HEK293 (cell line): ENCODE measurements at regions not wholly inside any gene's neighbourhood (a gene's known extent, or its start where the extent isn't known, plus 50 kb on each side); places are given as distances from the start of the nearest gene placed in this dataset.

ENCODE experiments used
- KLF7 ChIP-seq: fragments of 450-650 bp; formaldehyde crosslinking; IDR thresholded peaks from 2 replicates; pipeline ENCODE4 v1.5.1; 2016; ENCODE audit warnings: missing biosample characterization, missing genetic modification characterization, borderline replicate concordance
- MYNN ChIP-seq: fragments of 450-650 bp; formaldehyde crosslinking; IDR thresholded peaks from 2 replicates; pipeline ENCODE4 v1.5.1; 2016; ENCODE audit warnings: missing biosample characterization, missing genetic modification characterization, borderline replicate concordance
- PATZ1 ChIP-seq: fragments of 450-650 bp; formaldehyde crosslinking; IDR thresholded peaks from 2 replicates; pipeline ENCODE4 v1.5.1; 2016; ENCODE audit warnings: missing biosample characterization, missing genetic modification characterization
- WT1 ChIP-seq: fragments of 450-650 bp; formaldehyde crosslinking; IDR thresholded peaks from 2 replicates; pipeline ENCODE4 v1.5.1; 2016; ENCODE audit warnings: missing biosample characterization, missing genetic modification characterization
- YY2 ChIP-seq: fragments of 450-650 bp; formaldehyde crosslinking; IDR thresholded peaks from 2 replicates; pipeline ENCODE4 v1.5.1; 2016; ENCODE audit warnings: missing biosample characterization, missing genetic modification characterization
- ZBTB20 ChIP-seq: fragments of 450-650 bp; formaldehyde crosslinking; IDR thresholded peaks from 2 replicates; pipeline ENCODE4 v1.5.1; 2016; ENCODE audit warnings: missing biosample characterization, missing genetic modification characterization
- ZBTB8A ChIP-seq: fragments of 450-650 bp; formaldehyde crosslinking; IDR thresholded peaks from 2 replicates; pipeline ENCODE4 v1.5.1; 2016; ENCODE audit warnings: missing biosample characterization, missing genetic modification characterization
- ZNF112 ChIP-seq: fragments of 450-650 bp; formaldehyde crosslinking; IDR thresholded peaks from 2 replicates; pipeline ENCODE4 v1.5.0; 2017; ENCODE audit warnings: missing biosample characterization, missing genetic modification characterization
- ZNF132 ChIP-seq: fragments of 450-650 bp; formaldehyde crosslinking; IDR thresholded peaks from 2 replicates; pipeline ENCODE4 v1.5.1; 2017; ENCODE audit warnings: missing biosample characterization, missing genetic modification characterization, borderline replicate concordance
- ZNF19 ChIP-seq: fragments of 450-650 bp; formaldehyde crosslinking; IDR thresholded peaks from 2 replicates; pipeline ENCODE4; 2016; ENCODE audit warnings: missing biosample characterization, missing genetic modification characterization, low read depth
- ZNF354C ChIP-seq: fragments of 450-650 bp; formaldehyde crosslinking; IDR thresholded peaks from 2 replicates; pipeline ENCODE4 v1.5.1; 2016; ENCODE audit warnings: missing biosample characterization, missing genetic modification characterization, low read depth, borderline replicate concordance
- ZNF394 ChIP-seq: fragments of 450-650 bp; formaldehyde crosslinking; IDR thresholded peaks from 2 replicates; pipeline ENCODE4 v1.5.1; 2016; ENCODE audit warnings: missing biosample characterization, missing genetic modification characterization, mild to moderate bottlenecking, moderate library complexity, borderline replicate concordance
- ZNF404 ChIP-seq: fragments of 450-650 bp; formaldehyde crosslinking; IDR thresholded peaks from 2 replicates; pipeline ENCODE4 v1.5.1; 2017; ENCODE audit warnings: missing biosample characterization, missing genetic modification characterization
- ZNF473 ChIP-seq: fragments of 450-650 bp; formaldehyde crosslinking; IDR thresholded peaks from 2 replicates; pipeline ENCODE4 v1.5.1; 2017; ENCODE audit warnings: missing biosample characterization, missing genetic modification characterization
- ZNF514 ChIP-seq: fragments of 450-650 bp; formaldehyde crosslinking; IDR thresholded peaks from 2 replicates; pipeline ENCODE4 v1.5.1; 2016; ENCODE audit warnings: missing biosample characterization, missing genetic modification characterization
- ZNF555 ChIP-seq: fragments of 450-650 bp; formaldehyde crosslinking; conservative IDR thresholded peaks from 2 replicates; pipeline ENCODE4 v1.5.1; 2017; ENCODE audit warnings: missing biosample characterization, mild to moderate bottlenecking, missing genetic modification characterization, inconsistent platforms
- ZNF558 ChIP-seq: fragments of 450-650 bp; formaldehyde crosslinking; IDR thresholded peaks from 2 replicates; pipeline ENCODE4 v1.5.1; 2016; ENCODE audit warnings: missing biosample characterization, missing genetic modification characterization
- ZNF621 ChIP-seq: fragments of 450-650 bp; formaldehyde crosslinking; IDR thresholded peaks from 2 replicates; pipeline ENCODE4 v1.5.1; 2017; ENCODE audit warnings: missing biosample characterization, missing genetic modification characterization
- ZNF791 ChIP-seq: fragments of 450-650 bp; formaldehyde crosslinking; IDR thresholded peaks from 2 replicates; pipeline ENCODE4 v1.5.1; 2016; ENCODE audit warnings: missing biosample characterization, missing genetic modification characterization
- ZSCAN23 ChIP-seq: fragments of 450-650 bp; formaldehyde crosslinking; IDR thresholded peaks from 2 replicates; pipeline ENCODE4 v1.5.1; 2016; ENCODE audit warnings: missing biosample characterization, missing genetic modification characterization
- ZSCAN30 ChIP-seq: fragments of 450-650 bp; IDR thresholded peaks from 2 replicates; pipeline ENCODE4 v1.5.1; 2018; ENCODE audit warnings: missing biosample characterization, mild to moderate bottlenecking, missing genetic modification characterization, moderate library complexity
- ZXDB ChIP-seq: fragments of 450-650 bp; formaldehyde crosslinking; IDR thresholded peaks from 2 replicates; pipeline ENCODE4 v1.5.1; 2016; ENCODE audit warnings: missing biosample characterization, missing genetic modification characterization
- TF ChIP-seq, protein P1 (sequence below): fragments of 450-650 bp; formaldehyde crosslinking; IDR thresholded peaks from 2 replicates; pipeline ENCODE4 v1.5.1; 2016; ENCODE audit warnings: missing biosample characterization, missing genetic modification characterization
- TF ChIP-seq, protein P2 (sequence below): fragments of 450-650 bp; formaldehyde crosslinking; IDR thresholded peaks from 2 replicates; pipeline ENCODE4 v1.5.1; 2017; ENCODE audit warnings: missing biosample characterization, missing genetic modification characterization
- TF ChIP-seq, protein P3 (sequence below): fragments of 450-650 bp; formaldehyde crosslinking; optimal IDR thresholded peaks from 2 replicates; pipeline ENCODE3; 2016; ENCODE audit warnings: missing biosample characterization, mild to moderate bottlenecking, missing genetic modification characterization
- TF ChIP-seq, protein P4 (sequence below): fragments of 450-650 bp; formaldehyde crosslinking; IDR thresholded peaks from 2 replicates; pipeline ENCODE4 v1.5.1; 2016; ENCODE audit warnings: missing biosample characterization, missing genetic modification characterization
- TF ChIP-seq, protein P5 (sequence below): fragments of 450-650 bp; formaldehyde crosslinking; IDR thresholded peaks from 2 replicates; pipeline ENCODE4 v1.5.1; 2016; ENCODE audit warnings: missing biosample characterization, missing genetic modification characterization, low read depth
- TF ChIP-seq, protein P6 (sequence below): fragments of 450-650 bp; formaldehyde crosslinking; IDR thresholded peaks from 2 replicates; pipeline ENCODE4 v1.5.1; 2016; ENCODE audit warnings: missing biosample characterization, missing genetic modification characterization

GRCh38 chr19:29873801-29874575, 62.2 kb downstream of the CCNE1 start (continued):
- TF ChIP-seq, protein P1, sequence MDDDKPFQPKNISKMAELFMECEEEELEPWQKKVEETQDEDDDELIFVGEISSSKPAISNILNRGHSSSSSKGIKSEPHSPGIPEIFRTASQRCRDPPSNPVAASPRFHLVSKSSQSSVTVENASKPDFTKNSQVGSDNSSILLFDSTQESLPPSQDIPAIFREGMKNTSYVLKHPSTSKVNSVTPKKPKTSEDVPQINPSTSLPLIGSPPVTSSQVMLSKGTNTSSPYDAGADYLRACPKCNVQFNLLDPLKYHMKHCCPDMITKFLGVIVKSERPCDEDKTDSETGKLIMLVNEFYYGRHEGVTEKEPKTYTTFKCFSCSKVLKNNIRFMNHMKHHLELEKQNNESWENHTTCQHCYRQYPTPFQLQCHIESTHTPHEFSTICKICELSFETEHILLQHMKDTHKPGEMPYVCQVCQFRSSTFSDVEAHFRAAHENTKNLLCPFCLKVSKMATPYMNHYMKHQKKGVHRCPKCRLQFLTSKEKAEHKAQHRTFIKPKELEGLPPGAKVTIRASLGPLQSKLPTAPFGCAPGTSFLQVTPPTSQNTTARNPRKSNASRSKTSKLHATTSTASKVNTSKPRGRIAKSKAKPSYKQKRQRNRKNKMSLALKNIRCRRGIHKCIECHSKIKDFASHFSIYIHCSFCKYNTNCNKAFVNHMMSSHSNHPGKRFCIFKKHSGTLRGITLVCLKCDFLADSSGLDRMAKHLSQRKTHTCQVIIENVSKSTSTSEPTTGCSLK = no peak
- no peak for TF ChIP-seq ZNF112 (tag by site-specific recombination)
- TF ChIP-seq ZNF132 (tag by site-specific recombination) = no peak
- no peak for TF ChIP-seq ZNF19 (tag by site-specific recombination)
- TF ChIP-seq ZXDB (tag by site-specific recombination) = no peak; the same call in 1 of the 2 replicates
- TF ChIP-seq, protein P2, sequence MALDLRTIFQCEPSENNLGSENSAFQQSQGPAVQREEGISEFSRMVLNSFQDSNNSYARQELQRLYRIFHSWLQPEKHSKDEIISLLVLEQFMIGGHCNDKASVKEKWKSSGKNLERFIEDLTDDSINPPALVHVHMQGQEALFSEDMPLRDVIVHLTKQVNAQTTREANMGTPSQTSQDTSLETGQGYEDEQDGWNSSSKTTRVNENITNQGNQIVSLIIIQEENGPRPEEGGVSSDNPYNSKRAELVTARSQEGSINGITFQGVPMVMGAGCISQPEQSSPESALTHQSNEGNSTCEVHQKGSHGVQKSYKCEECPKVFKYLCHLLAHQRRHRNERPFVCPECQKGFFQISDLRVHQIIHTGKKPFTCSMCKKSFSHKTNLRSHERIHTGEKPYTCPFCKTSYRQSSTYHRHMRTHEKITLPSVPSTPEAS (tag by site-specific recombination) = no peak
- no peak for TF ChIP-seq ZNF394 (tag by site-specific recombination)
- TF ChIP-seq ZNF404 (tag by site-specific recombination) = no peak
- no peak for TF ChIP-seq WT1 (tag by site-specific recombination)
- no peak for TF ChIP-seq ZNF791
- no peak for TF ChIP-seq MYNN (tag by site-specific recombination)
- TF ChIP-seq ZNF514 (tag by site-specific recombination) = no peak
- TF ChIP-seq, protein P3, sequence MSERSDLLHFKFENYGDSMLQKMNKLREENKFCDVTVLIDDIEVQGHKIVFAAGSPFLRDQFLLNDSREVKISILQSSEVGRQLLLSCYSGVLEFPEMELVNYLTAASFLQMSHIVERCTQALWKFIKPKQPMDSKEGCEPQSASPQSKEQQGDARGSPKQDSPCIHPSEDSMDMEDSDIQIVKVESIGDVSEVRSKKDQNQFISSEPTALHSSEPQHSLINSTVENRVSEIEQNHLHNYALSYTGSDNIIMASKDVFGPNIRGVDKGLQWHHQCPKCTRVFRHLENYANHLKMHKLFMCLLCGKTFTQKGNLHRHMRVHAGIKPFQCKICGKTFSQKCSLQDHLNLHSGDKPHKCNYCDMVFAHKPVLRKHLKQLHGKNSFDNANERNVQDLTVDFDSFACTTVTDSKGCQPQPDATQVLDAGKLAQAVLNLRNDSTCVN (tag by site-specific recombination) = no peak
- TF ChIP-seq, protein P4, sequence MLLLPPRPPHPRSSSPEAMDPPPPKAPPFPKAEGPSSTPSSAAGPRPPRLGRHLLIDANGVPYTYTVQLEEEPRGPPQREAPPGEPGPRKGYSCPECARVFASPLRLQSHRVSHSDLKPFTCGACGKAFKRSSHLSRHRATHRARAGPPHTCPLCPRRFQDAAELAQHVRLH (tag by site-specific recombination) = peak; percentile 32; the same call in 1 of the 2 replicates
- TF ChIP-seq ZSCAN23 (tag by site-specific recombination) = no peak
- no peak for TF ChIP-seq ZBTB8A (tag by site-specific recombination)
- no peak for TF ChIP-seq ZNF473 (tag by site-specific recombination)
- TF ChIP-seq, protein P5, sequence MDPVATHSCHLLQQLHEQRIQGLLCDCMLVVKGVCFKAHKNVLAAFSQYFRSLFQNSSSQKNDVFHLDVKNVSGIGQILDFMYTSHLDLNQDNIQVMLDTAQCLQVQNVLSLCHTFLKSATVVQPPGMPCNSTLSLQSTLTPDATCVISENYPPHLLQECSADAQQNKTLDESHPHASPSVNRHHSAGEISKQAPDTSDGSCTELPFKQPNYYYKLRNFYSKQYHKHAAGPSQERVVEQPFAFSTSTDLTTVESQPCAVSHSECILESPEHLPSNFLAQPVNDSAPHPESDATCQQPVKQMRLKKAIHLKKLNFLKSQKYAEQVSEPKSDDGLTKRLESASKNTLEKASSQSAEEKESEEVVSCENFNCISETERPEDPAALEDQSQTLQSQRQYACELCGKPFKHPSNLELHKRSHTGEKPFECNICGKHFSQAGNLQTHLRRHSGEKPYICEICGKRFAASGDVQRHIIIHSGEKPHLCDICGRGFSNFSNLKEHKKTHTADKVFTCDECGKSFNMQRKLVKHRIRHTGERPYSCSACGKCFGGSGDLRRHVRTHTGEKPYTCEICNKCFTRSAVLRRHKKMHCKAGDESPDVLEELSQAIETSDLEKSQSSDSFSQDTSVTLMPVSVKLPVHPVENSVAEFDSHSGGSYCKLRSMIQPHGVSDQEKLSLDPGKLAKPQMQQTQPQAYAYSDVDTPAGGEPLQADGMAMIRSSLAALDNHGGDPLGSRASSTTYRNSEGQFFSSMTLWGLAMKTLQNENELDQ (tag by site-specific recombination) = no peak
- TF ChIP-seq ZNF558 (tag by site-specific recombination) = no peak
- TF ChIP-seq YY2 (tag by site-specific recombination) = no peak
- 0 out of 2 replicates have a peak, but pooled peaks have one; percentile 3 for TF ChIP-seq KLF7 (tag by site-specific recombination)
- no peak for TF ChIP-seq ZNF555 (tag by site-specific recombination)
- TF ChIP-seq, protein P6, sequence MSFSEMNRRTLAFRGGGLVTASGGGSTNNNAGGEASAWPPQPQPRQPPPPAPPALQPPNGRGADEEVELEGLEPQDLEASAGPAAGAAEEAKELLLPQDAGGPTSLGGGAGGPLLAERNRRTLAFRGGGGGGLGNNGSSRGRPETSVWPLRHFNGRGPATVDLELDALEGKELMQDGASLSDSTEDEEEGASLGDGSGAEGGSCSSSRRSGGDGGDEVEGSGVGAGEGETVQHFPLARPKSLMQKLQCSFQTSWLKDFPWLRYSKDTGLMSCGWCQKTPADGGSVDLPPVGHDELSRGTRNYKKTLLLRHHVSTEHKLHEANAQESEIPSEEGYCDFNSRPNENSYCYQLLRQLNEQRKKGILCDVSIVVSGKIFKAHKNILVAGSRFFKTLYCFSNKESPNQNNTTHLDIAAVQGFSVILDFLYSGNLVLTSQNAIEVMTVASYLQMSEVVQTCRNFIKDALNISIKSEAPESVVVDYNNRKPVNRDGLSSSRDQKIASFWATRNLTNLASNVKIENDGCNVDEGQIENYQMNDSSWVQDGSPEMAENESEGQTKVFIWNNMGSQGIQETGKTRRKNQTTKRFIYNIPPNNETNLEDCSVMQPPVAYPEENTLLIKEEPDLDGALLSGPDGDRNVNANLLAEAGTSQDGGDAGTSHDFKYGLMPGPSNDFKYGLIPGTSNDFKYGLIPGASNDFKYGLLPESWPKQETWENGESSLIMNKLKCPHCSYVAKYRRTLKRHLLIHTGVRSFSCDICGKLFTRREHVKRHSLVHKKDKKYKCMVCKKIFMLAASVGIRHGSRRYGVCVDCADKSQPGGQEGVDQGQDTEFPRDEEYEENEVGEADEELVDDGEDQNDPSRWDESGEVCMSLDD (tag by site-specific recombination) = peak; percentile 87
- TF ChIP-seq ZNF354C (tag by site-specific recombination) = no peak
- TF ChIP-seq ZSCAN30 (tag by site-specific recombination) = peak; percentile 6; the same call in 1 of the 2 replicates
- no peak for TF ChIP-seq ZBTB20
- no peak for TF ChIP-seq ZNF621 (tag by site-specific recombination)
- no peak for TF ChIP-seq PATZ1
